Medulla oblongata (tissue), 1 donor: ENCODE measurements at regions not wholly inside any gene's neighbourhood (a gene's known extent, or its start where the extent isn't known, plus 50 kb on each side); places are given as distances from the start of the nearest gene placed in this dataset.
A peak's percentile ranks its signal among the peaks of the same experiment; 100 is the strongest.

ENCODE experiments used
- DNase-seq: peaks from one replicate; pipeline ENCODE4 v3.0.0-alpha.2; 2015; ENCODE audit errors: extremely low spot score

DNA sequence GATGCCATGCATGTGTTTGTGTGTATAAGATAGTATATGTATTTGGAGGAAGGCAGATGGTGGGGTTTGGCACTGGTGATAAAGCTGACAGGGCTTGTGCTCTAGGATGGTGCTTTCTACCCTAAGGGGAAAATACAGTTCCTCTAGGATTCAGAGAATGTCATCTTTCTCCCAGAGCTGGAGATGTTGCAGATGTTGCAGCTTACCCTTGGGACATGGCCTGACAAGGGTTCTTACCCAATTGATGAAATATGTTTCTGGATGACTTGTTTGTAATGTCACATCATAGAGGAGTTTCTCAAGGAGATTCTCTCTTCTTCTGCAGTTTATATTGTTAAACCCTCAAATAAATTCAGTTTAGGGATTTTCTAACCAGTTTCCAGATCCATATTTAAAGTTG is 52.5 kb upstream of the PITX2 start:
- DNase-seq, result no peak

DNA sequence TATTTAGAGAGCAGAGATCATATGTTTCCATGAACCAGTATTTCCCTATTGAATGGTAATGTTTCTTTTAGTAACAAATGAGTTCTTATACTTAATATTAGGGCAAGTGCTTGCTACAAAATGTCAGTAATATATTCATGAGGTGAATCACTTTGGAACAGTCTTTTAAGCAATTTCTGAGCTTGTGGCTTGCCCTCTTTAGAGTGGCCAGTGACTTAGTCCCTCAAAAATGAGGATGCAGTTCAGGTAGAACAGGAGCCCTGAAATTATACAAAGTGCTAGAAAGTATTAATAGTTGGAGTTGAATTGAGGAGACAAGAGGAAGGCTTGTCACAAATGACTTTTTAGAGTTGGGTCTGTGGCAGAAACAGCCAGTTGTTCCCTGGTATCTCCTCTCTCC is 53.4 kb upstream of the PITX2 start:
- no peak for DNase-seq

DNA sequence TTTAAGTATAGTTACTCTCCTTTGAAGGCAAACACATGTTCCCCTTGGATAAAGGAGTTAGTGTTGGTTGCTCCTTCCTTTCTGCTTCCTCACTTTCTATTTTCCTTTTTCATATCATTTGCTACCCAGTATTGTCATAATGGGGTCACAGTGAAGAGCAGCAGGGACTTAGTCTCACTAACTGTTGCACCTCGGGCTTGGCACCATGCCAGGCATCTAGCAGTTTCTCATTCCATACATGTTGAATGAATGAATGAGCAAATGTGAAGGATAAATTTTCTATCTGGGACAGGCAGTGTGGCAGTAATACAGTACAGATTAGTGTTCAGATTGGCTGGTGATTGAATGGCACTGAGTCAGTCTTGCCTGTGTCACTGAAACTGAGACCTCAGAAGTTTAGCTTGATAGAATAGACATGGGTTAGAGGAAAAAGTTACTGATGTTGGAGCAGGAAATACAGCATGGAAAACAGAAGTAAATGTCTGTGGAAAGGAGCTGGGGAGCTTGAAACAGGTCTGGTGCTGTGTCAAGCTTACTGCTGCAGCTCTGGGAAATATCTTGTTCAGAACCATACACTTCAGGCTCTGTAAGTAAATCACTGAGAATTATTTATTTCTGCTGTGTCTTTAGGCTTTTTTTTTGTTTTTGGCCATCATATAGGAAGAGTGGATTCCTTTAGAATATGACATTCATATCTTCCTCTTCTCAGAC is 55.8 kb upstream of the PITX2 start:
- no peak for DNase-seq

DNA sequence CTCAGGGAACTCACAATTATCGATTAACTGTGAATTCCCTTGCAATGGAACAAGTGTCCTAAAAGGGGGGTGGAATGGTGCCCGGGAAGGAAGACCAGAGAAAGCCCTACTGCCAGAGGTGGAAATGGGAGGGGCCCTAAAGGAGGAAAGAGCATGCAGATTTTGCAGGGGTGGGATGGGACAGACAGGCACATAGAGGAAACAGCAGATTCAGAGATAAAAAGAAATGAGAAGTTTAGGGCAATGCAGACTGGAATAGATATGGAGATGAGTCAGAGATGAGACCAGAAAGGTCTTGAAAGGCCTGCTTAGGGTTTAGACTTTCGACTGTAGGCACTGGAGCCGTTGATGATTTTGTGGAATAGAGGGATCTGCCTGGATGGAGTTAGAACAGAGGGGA is 57.4 kb upstream of the PITX2 start:
- no peak for DNase-seq

DNA sequence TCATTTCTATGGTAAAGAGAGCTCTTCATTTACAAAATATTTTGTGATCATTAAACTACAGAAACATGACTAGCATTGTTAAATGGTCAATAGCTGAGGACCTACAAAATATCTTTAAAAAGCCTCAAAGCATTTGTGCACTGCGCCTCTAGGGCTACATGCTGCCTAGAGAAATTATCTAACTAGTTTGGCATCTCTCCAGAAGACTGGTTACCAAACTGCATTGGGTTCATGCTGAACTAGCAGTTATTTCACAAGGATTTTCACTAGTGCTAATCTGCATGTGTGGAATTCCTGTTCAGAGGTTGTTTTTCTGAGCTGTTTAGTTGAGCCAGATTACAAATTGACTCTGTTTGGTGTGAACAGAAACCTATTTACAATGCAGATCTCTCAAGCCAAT is 58.5 kb upstream of the PITX2 start:
- DNase-seq, result no peak

DNA sequence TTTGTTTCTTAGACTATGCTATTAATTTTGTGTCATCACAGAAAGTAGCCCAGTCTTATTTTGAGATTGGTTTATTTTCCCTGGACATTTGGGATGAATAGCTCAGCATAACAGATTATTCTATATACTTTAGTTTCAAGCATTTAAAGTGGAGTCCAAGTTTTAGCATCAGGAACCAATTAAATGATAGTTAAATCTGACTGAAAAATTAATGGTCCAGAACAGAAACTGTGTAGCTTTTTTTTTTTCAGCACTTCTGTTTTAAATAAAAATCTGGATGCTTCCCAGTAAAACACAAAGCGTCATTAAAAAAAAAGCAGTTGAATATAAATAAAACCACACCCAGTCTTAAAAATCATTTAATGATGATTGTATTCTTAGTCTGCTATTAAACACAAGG is 59.4 kb upstream of the PITX2 start:
- DNase-seq, result no peak

DNA sequence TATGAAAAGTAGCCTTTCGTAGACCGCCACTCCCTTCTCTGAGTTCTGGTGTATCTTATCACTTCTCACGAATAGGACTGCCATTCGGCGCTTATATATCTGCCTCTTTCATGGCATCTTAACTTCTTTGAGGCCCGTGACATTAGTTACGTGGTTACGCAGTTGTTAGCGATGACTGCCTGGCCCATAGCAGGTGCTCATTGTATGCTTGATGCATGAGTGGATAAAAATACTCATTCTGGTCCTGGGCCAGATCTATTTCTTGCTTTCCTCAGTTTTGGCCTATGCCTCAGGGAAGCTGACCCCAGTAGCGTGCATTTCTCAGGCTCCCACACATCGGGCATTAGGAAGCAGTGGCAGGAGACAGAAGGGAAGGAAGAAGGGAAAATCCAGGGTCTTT is 60.7 kb upstream of the PITX2 start:
- no peak for DNase-seq

DNA sequence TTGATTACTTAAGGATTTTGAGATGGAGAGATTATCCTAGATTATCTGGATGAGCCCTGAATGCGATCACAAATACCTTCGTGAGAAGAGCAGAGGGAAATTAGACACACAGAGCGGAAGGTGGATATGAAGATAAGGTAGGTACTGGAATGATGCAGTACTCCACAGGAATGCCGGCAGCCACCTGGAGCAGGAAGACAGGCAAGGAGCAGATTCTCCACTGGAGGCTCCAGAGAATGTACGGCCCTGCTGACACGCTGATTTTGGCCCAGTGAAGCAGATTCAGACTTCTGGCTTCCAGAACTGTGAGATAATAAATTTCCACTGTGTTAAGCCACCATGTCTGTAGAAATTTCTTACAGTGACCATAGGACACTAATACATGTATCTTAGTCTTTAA is 79.4 kb upstream of the PITX2 start:
- DNase-seq, result no peak

DNA sequence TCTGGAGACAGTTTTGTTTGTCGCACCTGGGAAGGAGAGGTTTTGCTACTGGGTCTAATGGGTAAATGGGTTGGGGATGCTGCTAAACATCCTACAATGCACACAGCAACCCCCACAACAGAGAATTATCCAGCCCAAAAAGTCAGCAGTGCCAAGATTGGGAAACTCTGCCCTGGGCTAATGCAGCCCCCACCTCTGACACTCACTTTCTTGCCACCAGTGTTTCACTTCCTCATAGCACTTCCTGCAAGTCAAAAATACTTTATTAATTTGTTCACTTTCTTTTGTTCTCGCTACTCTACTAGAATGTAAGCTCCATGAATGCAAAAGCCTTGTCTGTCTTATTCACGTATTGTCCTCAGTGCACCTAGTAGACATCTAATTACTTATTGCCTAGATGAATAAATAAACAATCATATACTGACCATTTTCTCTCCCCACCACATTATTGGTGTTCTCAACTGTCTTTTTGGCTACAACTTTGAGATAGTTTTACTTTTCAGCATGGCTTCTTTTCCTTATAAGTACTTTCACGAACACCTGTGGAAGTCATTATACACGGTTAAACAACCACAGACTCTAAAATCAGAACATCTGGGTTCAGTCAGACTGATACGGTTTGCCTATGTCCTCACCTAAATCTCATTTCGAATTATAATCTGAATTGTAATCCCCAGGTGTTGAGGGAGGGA is 82.0 kb upstream of the PITX2 start:
- peak; percentile 6 for DNase-seq

DNA sequence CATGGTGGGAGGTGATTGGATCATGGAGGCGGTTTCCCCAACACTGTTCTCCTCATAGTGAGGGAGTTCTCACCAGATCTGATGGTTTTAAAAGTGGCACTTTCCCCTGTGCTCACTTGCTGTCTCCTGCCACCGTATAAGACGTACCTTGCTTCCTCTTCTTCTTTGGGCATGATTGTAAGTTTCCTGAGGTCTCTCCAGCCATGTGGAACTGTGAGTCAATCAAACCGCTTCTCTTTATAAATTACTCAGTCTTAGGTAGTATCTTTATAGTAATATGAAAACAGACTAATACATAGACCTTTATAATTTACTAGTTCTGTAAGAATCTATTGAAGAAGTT is 82.5 kb upstream of the PITX2 start:
- no peak for DNase-seq

DNA sequence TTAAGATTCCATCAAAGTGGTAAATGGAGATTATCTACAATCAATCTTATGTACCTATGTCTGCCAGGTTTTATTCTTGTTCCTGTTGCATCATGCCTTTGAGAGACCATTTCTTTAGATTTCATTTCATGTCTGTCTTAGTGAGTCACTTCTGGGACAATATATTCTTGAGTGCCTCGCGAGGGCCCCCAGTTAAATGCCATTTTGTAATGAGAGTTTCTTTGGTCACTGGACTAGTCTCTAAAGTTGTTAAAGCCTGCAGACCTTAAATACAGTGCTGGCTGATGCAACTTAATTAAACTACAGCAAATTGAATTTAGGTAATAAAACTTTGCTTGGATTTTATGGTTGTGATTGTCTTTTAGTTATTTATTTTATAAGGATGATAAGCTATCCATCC is 87.2 kb upstream of the PITX2 start:
- DNase-seq, result no peak

DNA sequence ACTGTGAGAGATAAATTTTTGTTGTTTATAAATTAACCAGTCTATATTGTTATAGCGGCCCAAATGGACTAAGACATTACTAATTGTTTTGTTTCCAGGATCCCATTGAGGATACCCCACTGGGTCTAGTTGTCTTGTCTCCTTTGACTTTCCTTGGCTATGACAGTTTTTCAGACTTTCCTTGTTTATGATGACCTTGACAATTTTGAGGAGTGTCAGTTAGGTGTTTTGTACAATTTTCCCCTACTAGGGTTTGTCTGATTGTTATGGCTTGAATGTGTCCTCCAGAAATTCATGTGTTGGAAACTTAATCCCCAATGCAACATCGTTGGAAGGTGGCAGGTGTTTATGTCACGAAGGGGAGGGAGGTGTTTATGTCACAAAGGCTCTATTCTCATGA is 89.6 kb upstream of the PITX2 start:
- no peak for DNase-seq

DNA sequence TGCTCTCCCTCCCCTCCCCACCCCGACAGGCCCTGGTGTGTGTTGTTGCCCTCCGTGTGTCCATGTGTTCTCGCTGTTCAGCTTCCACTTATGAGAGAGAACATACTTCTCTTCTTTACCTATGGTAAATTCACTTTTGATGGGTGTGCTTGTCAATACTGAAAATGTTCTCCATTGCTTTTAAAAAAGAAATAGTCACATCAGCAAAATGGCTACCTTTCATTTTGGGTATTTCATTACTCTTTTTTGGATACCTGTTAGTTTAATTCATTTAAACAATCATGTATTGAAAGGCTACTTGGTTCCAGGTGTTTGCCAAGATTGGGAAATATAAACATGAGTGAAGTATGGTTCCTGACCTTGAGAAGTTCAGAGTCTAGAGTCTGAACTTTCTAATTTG is 107.4 kb upstream of the PITX2 start:
- DNase-seq, result no peak

DNA sequence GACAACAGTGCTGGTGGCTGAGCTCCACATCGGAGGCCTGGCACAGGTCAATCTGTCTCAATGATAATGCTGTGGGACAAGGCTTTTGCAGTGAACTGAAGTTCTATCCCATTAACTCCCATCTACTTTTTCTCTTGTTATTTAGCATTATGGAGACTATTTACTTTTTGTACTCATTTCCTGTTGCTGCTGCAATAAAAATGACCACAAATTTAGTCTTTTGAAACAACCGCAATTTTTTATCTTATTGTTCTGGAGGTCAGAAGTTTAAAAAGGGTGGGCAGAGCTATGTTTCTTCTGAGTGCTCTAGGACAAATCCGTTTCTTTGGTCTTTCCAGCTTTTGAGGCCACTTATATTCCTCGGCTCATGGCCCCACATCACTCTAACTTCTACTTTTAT is 111.0 kb upstream of the PITX2 start:
- DNase-seq, result no peak

DNA sequence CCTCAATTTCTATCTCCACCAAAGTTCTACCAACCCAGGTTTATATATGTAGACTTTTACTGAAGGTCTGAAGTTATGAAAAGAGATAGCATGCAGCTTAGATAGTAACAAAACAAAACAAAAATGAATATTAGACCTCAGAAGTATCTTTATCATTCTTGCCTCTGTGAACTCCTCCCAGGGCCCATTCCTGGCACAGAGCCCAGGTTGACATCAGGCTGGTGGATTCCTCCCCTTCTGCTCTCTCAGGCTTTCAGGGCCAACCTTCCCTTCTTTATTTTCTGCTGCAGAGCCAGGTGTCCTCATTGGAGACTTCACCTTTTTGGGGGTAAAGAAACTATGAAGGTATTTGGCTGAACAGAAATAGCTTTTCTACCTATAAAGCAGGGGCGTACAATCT is 112.8 kb upstream of the PITX2 start:
- no peak for DNase-seq

DNA sequence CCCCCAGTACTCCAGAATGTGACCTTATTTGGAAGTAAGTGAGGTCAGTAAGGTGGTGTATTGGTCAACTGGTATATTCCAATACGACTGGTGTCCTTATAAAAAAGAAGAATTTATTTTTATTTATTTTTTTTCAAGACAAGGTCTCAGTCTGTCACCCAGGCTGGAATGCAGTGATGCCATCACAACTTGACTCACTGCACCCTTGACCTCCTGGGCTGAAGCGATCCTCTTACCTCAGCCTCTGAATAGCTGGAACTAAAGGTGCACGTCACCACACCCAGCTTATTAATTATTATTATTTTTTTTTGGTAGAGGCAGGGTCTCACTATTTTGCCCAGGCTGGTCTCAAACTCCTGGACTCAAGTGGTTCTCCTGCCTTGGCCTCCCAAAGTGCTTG is 115.1 kb upstream of the PITX2 start:
- no peak for DNase-seq

DNA sequence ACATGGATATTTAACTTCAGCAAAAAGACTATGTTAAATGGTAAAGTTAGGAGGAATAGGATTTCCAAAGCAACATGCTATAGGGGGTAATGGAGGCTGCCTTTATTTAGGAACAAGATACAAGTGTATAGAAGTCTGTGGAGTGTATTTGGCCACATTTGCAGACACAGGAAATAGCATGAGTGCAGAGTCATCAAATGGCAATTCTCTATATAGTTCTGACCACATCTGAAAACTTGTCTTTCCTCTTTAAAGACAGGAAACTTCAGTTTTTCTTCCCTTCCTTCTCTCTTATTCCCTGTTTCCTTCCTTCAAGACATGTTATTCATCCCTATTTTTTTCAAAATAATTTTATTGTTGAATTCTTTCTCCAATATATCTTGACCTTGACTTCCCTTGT is 119.3 kb upstream of the PITX2 start:
- DNase-seq, result no peak

DNA sequence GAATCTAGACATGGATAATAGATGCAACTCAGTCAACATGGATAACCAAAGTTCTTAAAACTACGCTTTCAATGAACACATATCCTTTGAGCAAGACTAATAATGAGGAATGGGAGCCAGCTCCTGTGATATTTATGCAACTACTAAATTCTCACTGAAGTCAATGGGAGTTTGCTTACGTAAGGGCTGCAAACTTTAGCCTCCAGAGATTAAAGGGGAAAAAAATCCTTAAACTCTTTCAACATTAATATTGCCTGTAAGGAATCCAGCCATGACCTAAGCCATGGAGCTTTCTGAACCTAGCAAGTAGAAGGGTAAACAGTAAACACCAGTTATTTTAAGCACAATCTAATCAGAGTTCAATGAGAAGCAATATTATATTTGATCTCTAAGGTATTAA is 125.2 kb upstream of the PITX2 start:
- DNase-seq, result no peak

DNA sequence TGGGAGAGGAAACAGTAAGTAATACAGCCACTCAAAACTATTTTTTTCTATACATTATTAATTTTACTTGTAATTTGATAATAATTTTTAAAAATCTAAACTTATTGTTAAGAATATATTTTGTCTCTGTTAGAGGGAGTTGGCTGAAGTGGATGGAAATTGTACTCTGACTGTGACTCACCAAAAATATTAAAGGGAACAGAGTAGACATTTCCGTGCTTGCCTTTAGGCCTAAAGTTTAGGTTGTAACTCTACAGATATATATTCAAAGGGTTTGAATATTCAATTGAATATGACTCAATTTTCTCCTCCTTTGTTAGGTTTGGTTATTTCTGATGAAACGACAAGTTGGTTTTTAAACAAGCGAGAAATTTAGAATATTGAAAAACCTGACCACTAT is 128.3 kb upstream of the PITX2 start:
- DNase-seq, result no peak

DNA sequence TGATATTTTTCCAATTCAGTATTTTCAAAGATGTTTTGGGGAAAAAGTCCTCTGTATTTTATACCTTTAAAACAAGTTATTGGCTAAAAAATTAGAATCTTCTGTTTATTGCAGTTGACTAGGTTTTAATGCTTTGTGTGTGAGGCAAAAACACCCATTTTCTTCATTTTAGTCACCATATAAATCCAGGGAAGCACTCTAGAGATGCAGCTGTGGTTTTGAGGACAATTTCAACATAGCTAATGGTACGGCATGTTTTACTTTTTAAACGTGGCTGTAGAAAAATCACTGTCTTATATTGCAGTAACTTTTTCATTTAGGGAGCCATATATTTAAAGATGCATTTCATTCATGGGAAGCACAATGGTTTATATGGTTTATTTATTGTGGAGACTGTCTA is 129.1 kb upstream of the PITX2 start:
- no peak for DNase-seq

DNA sequence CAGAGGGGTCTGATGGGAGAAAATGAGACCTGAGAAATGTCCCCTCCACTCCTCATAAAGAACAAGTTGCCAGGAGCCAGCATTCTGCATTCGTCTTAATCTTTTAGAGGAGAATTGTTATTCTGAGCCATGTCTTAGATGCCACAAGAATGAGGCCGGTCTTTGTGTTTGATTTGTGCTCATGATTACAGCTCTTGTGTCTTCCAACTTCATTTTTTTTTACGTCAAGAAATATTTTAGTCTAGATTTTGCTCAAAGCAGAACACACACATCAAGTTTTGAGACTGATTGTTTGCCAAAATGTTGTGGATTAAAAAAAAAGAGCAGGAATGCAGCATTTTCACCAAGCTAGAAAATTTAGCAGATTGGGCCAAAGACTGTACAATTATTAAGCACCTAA is 130.6 kb upstream of the PITX2 start:
- no peak for DNase-seq

DNA sequence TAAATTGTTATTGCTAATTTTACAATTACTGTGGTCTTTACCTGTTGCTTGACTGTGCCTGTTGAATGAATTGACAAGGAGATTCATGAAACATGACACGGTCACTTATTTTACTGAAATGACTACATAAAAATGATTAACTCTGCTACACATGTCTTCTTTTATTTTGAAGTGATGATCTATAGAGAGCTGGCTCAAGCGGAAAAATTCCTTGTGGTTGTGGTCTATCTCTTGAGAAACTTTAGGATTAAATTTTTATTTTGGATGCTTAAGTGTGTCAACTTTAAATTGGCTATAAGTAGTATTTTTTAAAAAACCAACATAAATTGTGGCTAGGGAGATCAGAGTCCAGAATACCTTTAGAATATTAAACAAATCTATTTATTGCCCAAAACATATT is 131.8 kb upstream of the PITX2 start:
- DNase-seq, result no peak

DNA sequence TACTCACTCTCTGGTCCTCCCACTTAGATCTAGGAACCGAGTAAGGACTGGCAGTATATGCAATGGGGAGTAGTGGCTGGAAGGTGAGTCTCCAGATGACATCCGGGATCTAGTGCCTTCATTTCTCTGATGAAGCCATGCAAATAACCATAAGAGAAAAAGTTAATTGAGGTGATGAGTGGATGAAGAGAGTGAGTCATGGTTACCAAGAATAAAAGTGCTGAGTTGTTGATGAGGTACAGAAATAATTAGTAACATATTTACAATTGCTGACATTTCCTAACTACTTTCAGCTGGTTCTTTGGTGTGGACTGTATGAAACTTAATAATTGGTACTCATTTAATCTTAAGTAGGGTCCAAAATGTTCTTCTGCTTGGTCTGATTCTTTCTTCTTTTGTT is 146.7 kb upstream of the PITX2 start:
- no peak for DNase-seq

DNA sequence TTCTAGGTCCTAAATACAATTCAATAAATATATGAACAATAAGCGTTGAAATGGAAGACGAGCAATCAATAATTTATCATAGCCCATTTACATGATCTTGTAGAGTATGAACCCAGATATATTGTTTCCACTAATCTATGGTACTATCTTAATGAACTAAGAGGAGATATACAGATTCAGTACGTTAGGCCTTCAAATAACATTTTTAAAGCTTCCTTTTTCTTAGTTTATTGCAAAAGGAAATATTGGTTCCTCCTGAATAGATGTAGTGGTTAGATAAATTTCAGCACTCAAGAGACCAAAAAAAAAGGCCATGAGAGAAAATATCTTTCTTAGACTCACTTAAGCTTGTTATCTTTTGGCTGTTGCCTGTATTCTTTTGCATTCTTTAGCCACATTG is 147.5 kb upstream of the PITX2 start:
- DNase-seq, result no peak
